SK-N-MC (cell line): ENCODE measurements at regions not wholly inside any gene's neighbourhood (a gene's known extent, or its start where the extent isn't known, plus 50 kb on each side); places are given as distances from the start of the nearest gene placed in this dataset.
A peak's percentile ranks its signal among the peaks of the same experiment; 100 is the strongest.
"Not testable (repeated sequence)": the region's sequence is repeated elsewhere in the genome, so short reads cannot be mapped to it uniquely, and the experiment has no call there.

Source experiments
- DNase-seq: peaks from one replicate; pipeline ENCODE4 v3.0.0-alpha.2; 2011; ENCODE audit warnings: low read depth, low spot score
- H3K27ac ChIP-seq: fragments of 200-600 bp; sonication (generic); 2 replicates; pipeline ENCODE4 v1.5.1; 2016; ENCODE audit warnings: mixed run types
- H3K36me3 ChIP-seq: fragments of 200-600 bp; sonication (generic); 2 replicates; pipeline ENCODE4 v1.6.1; 2017; ENCODE audit warnings: antibody characterized with exemption, low read length, mixed read lengths; ENCODE audit not compliant: insufficient read depth
- H3K4me3 ChIP-seq: fragments of 200-600 bp; sonication (generic); 2 replicates; pipeline ENCODE4 v1.5.1; 2016
- H3K9ac ChIP-seq: fragments of 200-600 bp; sonication (generic); 2 replicates; pipeline ENCODE4 v1.8.0; 2017; ENCODE audit warnings: mixed run types, mixed read lengths; ENCODE audit not compliant: insufficient read length
- H3K9me3 ChIP-seq: fragments of 200-600 bp; sonication (generic); 2 replicates; pipeline ENCODE4 v1.6.1; 2017; ENCODE audit warnings: low read depth, mild to moderate bottlenecking, antibody characterized with exemption, low read length, moderate library complexity, mixed read lengths
- EZH2 ChIP-seq: fragments of 200-600 bp; sonication (generic); IDR thresholded peaks from one replicate; pipeline ENCODE4 v1.6.1; 2017; ENCODE audit warnings: antibody characterized with exemption
- FOXP2 ChIP-seq: optimal IDR thresholded peaks from 2 replicates; pipeline ENCODE3; 2011; ENCODE audit warnings: mild to moderate bottlenecking, moderate library complexity; ENCODE audit not compliant: insufficient read depth; ENCODE audit errors: extremely low read length, control extremely low read depth
- POLR2AphosphoS5 ChIP-seq: IDR thresholded peaks from 2 replicates; pipeline ENCODE4 v1.6.1; 2012; ENCODE audit warnings: mild to moderate bottlenecking, low read depth, low read length, borderline replicate concordance

- Histone ChIP-seq H3K9ac (no peak overlapping the region), H3K9me3 (no peaks in the 10 kb centered on the region), H3K27ac (no peak overlapping the region), H3K36me3 (no peaks in the 10 kb centered on the region), H3K4me3 (no peak overlapping the region)
- no peak for DNase-seq
- TF ChIP-seq FOXP2 (no peak), EZH2 (no peak), POLR2AphosphoS5 (no peak)
These were observed 204.1 kb downstream of the DEPDC1B start for GRCh38 chr5:60495644-60496520.

GRCh38 chr5:60494635-60495034, 205.3 kb downstream of the DEPDC1B start:
- H3K4me3 ChIP-seq: no peak overlapping the region
- no peak for DNase-seq
- no peak overlapping the region for H3K27ac ChIP-seq
- H3K9me3 ChIP-seq: no peaks in the 10 kb centered on the region
- TF ChIP-seq POLR2AphosphoS5 (no peak), EZH2 (no peak), FOXP2 (no peak)
- no peak overlapping the region for H3K9ac ChIP-seq
- no peaks in the 10 kb centered on the region for H3K36me3 ChIP-seq

- Histone ChIP-seq H3K27ac (no peak overlapping the region), H3K9me3 (no peaks in the 10 kb centered on the region), H3K9ac (no peak overlapping the region), H3K36me3 (no peaks in the 10 kb centered on the region), H3K4me3 (no peak overlapping the region)
- DNase-seq: no peak
- no peak for TF ChIP-seq POLR2AphosphoS5
- no peak for TF ChIP-seq FOXP2
- TF ChIP-seq EZH2: no peak
These were observed 205.8 kb downstream of the DEPDC1B start for GRCh38 chr5:60494144-60494543.

GRCh38 chr5:60493372-60493771, 206.6 kb downstream of the DEPDC1B start:
- Histone ChIP-seq H3K9me3 (no peaks in the 10 kb centered on the region), H3K36me3 (no peaks in the 10 kb centered on the region), H3K4me3 (no peak overlapping the region), H3K9ac (no peak overlapping the region), H3K27ac (no peak overlapping the region)
- TF ChIP-seq POLR2AphosphoS5 (no peak), EZH2 (no peak), FOXP2 (no peak)
- no peak for DNase-seq

- DNase-seq: no peak
- H3K36me3 ChIP-seq: no peaks in the 10 kb centered on the region
- H3K9me3 ChIP-seq: no peaks in the 10 kb centered on the region
- H3K4me3 ChIP-seq: no peak overlapping the region
- H3K9ac ChIP-seq: no peak overlapping the region
- no peak overlapping the region for H3K27ac ChIP-seq
- TF ChIP-seq FOXP2 (no peak), EZH2 (no peak), POLR2AphosphoS5 (no peak)
These were observed 207.0 kb downstream of the DEPDC1B start for GRCh38 chr5:60492958-60493357.

- H3K9ac ChIP-seq, H3K27ac ChIP-seq, H3K4me3 ChIP-seq, DNase-seq, H3K9me3 ChIP-seq, H3K36me3 ChIP-seq: not testable (repeated sequence)
These were observed 207.6 kb downstream of the DEPDC1B start for GRCh38 chr5:60492358-60492757.

GRCh38 chr5:60490597-60491166, 209.3 kb downstream of the DEPDC1B start:
- Histone ChIP-seq H3K9ac (no peak overlapping the region), H3K36me3 (no peaks in the 10 kb centered on the region), H3K27ac (no peak overlapping the region), H3K9me3 (no peaks in the 10 kb centered on the region), H3K4me3 (no peak overlapping the region)
- TF ChIP-seq POLR2AphosphoS5 (no peak), FOXP2 (no peak), EZH2 (no peak)
- DNase-seq: no peak

GRCh38 chr5:60489856-60490255, 210.1 kb downstream of the DEPDC1B start:
- H3K27ac ChIP-seq: no peak overlapping the region
- no peak overlapping the region for H3K9ac ChIP-seq
- H3K9me3 ChIP-seq: no peaks in the 10 kb centered on the region
- no peak overlapping the region for H3K4me3 ChIP-seq
- no peaks in the 10 kb centered on the region for H3K36me3 ChIP-seq
- no peak for TF ChIP-seq POLR2AphosphoS5
- no peak for TF ChIP-seq FOXP2
- TF ChIP-seq EZH2: no peak
- no peak for DNase-seq

GRCh38 chr5:60489377-60489776, 210.6 kb downstream of the DEPDC1B start:
- peak overlapping the region; percentile 77 for H3K4me3 ChIP-seq
- no peak for TF ChIP-seq EZH2
- TF ChIP-seq FOXP2: no peak
- no peak overlapping the region for H3K9ac ChIP-seq
- H3K36me3 ChIP-seq: no peaks in the 10 kb centered on the region
- H3K27ac ChIP-seq: no peak overlapping the region
- H3K9me3 ChIP-seq: no peaks in the 10 kb centered on the region
- no peak for DNase-seq
